Hepatocyte (in vitro differentiated cells): ENCODE measurements at regions not wholly inside any gene's neighbourhood (a gene's known extent, or its start where the extent isn't known, plus 50 kb on each side); places are given as distances from the start of the nearest gene placed in this dataset.

Source experiments
- DNase-seq: peaks from one replicate; pipeline ENCODE4 v3.0.0-alpha.2; 2016; ENCODE audit warnings: low spot score
- H2AFZ ChIP-seq: fragments of 200-600 bp; sonication (generic); 2 replicates; pipeline ENCODE4 v1.6.0; 2016; ENCODE audit warnings: antibody characterized with exemption, mild to moderate bottlenecking
- H3K27ac ChIP-seq: fragments of 200-600 bp; sonication (generic); 2 replicates; pipeline ENCODE4 v1.5.1; 2016; ENCODE audit warnings: mild to moderate bottlenecking
- H3K27me3 ChIP-seq: fragments of 200-600 bp; sonication (generic); 2 replicates; pipeline ENCODE4 v1.6.1; 2016
- H3K36me3 ChIP-seq: fragments of 200-600 bp; sonication (generic); replicated peaks from 2 replicates; pipeline ENCODE4 v1.5.1; 2016; ENCODE audit warnings: low read depth; ENCODE audit not compliant: insufficient read depth
- H3K4me1 ChIP-seq: fragments of 200-600 bp; sonication (generic); 2 replicates; pipeline ENCODE4 v1.5.1; 2016; ENCODE audit warnings: mild to moderate bottlenecking, moderate library complexity; ENCODE audit not compliant: insufficient read depth
- H3K4me2 ChIP-seq: fragments of 200-600 bp; sonication (generic); 2 replicates; pipeline ENCODE4 v1.6.0; 2016
- H3K4me3 ChIP-seq: fragments of 200-600 bp; sonication (generic); 2 replicates; pipeline ENCODE4 v1.5.1; 2016; ENCODE audit warnings: mild to moderate bottlenecking
- H3K79me2 ChIP-seq: fragments of 200-600 bp; sonication (generic); 2 replicates; pipeline ENCODE4 v1.6.0; 2017; ENCODE audit warnings: mild to moderate bottlenecking
- H3K9me2 ChIP-seq: fragments of 200-600 bp; sonication (generic); replicated peaks from 2 replicates; pipeline ENCODE4 v1.6.0; 2017; ENCODE audit warnings: mild to moderate bottlenecking; ENCODE audit not compliant: insufficient read depth
- H3K9me3 ChIP-seq: fragments of 200-600 bp; sonication (generic); 2 replicates; pipeline ENCODE4 v1.5.1; 2016; ENCODE audit warnings: low read depth, mild to moderate bottlenecking
- H4K20me1 ChIP-seq: fragments of 200-600 bp; sonication (generic); 2 replicates; pipeline ENCODE4 v1.6.0; 2016; ENCODE audit warnings: mild to moderate bottlenecking; ENCODE audit not compliant: insufficient read depth, poor library complexity, severe bottlenecking
- CTCF ChIP-seq: fragments of 200-600 bp; sonication (generic); IDR thresholded peaks from 2 replicates; pipeline ENCODE4 v1.5.1; 2016; ENCODE audit warnings: antibody characterized with exemption, mild to moderate bottlenecking; ENCODE audit not compliant: poor library complexity
- EZH2 ChIP-seq: fragments of 200-600 bp; sonication (generic); IDR thresholded peaks from 2 replicates; pipeline ENCODE4 v1.6.1; 2016; ENCODE audit warnings: antibody characterized with exemption, mild to moderate bottlenecking, borderline replicate concordance
- EZH2phosphoT487 ChIP-seq: fragments of 200-600 bp; sonication (generic); IDR thresholded peaks from one replicate; pipeline ENCODE4 v1.6.1; 2018; ENCODE audit warnings: antibody characterized with exemption, mild to moderate bottlenecking, low read depth, moderate library complexity; ENCODE audit not compliant: unreplicated experiment, severe bottlenecking
- WGBS: methylation state at CpG from one replicate; pipeline ENCODE4 v1.1.6; 2016; ENCODE audit warnings: low lambda C conversion rate; ENCODE audit errors: missing lambda C conversion rate; 5-methylcytosine and 5-hydroxymethylcytosine counted together

GRCh38 chr11:38990841-38991240 lies 2392.8 kb upstream of the RAG2 start:
- Histone ChIP-seq H3K36me3 (no peaks in the 10 kb centered on the region), H3K27ac (no peak overlapping the region), H3K9me2 (no peaks in the 10 kb centered on the region), H3K27me3 (no peaks in the 10 kb centered on the region), H3K79me2 (no peaks in the 10 kb centered on the region), H2AFZ (no peak overlapping the region), H3K4me1 (no peaks in the 10 kb centered on the region), H4K20me1 (no peaks in the 10 kb centered on the region), H3K4me2 (no peak overlapping the region), H3K9me3 (no peaks in the 10 kb centered on the region), H3K4me3 (no peak overlapping the region)
- WGBS: 89% methylated on average over 2 of the region's 2 CpGs
- no peak for DNase-seq
- no peak for TF ChIP-seq EZH2phosphoT487
- no peak for TF ChIP-seq EZH2
- TF ChIP-seq CTCF: no peak

GRCh38 chr11:38990139-38990538 lies 2392.1 kb upstream of the RAG2 start:
- H3K9me3 ChIP-seq: no peaks in the 10 kb centered on the region
- no peaks in the 10 kb centered on the region for H3K79me2 ChIP-seq
- H4K20me1 ChIP-seq: no peaks in the 10 kb centered on the region
- DNase-seq: no peak
- no peak for TF ChIP-seq EZH2phosphoT487
- TF ChIP-seq CTCF: no peak
- no peak for TF ChIP-seq EZH2
- no peak overlapping the region for H3K4me2 ChIP-seq
- H3K9me2 ChIP-seq: no peaks in the 10 kb centered on the region
- no peaks in the 10 kb centered on the region for H3K4me1 ChIP-seq
- H2AFZ ChIP-seq: no peak overlapping the region
- no peak overlapping the region for H3K4me3 ChIP-seq
- H3K27ac ChIP-seq: no peak overlapping the region
- 56% methylated on average over 5 of the region's 5 CpGs for WGBS
- H3K36me3 ChIP-seq: no peaks in the 10 kb centered on the region
- no peaks in the 10 kb centered on the region for H3K27me3 ChIP-seq

- Histone ChIP-seq H3K9me3 (peaks cover 7% of the 10 kb centered on the region), H3K4me2 (no peak overlapping the region), H3K4me3 (no peak overlapping the region), H3K27me3 (no peaks in the 10 kb centered on the region), H2AFZ (no peak overlapping the region), H3K36me3 (no peaks in the 10 kb centered on the region), H4K20me1 (no peaks in the 10 kb centered on the region), H3K27ac (no peak overlapping the region), H3K79me2 (no peaks in the 10 kb centered on the region), H3K9me2 (no peaks in the 10 kb centered on the region), H3K4me1 (no peaks in the 10 kb centered on the region)
- no peak for DNase-seq
- 84% methylated on average over 4 of the region's 4 CpGs for WGBS
- no peak for TF ChIP-seq EZH2
- TF ChIP-seq EZH2phosphoT487: no peak
- no peak for TF ChIP-seq CTCF
Measured at GRCh38 chr11:38988908-38989307, 2390.9 kb upstream of the RAG2 start.

GRCh38 chr11:38972220-38972619 lies 2374.2 kb upstream of the RAG2 start:
- no peak overlapping the region for H2AFZ ChIP-seq
- no peak for TF ChIP-seq CTCF
- TF ChIP-seq EZH2phosphoT487: no peak
- no peak for TF ChIP-seq EZH2
- no peak for DNase-seq

More at GRCh38 chr11:38972220-38972619, 2374.2 kb upstream of the RAG2 start:
- Histone ChIP-seq H3K79me2 (no peaks in the 10 kb centered on the region), H3K27ac (no peak overlapping the region), H3K27me3 (no peaks in the 10 kb centered on the region), H3K4me1 (no peaks in the 10 kb centered on the region), H4K20me1 (no peaks in the 10 kb centered on the region), H3K9me2 (no peaks in the 10 kb centered on the region), H3K9me3 (no peaks in the 10 kb centered on the region), H3K36me3 (no peaks in the 10 kb centered on the region), H3K4me3 (no peak overlapping the region), H3K4me2 (no peak overlapping the region)
- 92% methylated on average over 1 of the region's 1 CpG for WGBS
